Posterior cingulate gyrus (tissue), 11 donors: ENCODE measurements at regions not wholly inside any gene's neighbourhood (a gene's known extent, or its start where the extent isn't known, plus 50 kb on each side); places are given as distances from the start of the nearest gene placed in this dataset.
"Not testable (repeated sequence)": the region's sequence is repeated elsewhere in the genome, so short reads cannot be mapped to it uniquely, and the experiment has no call there.

Experiments used
- DNase-seq, 10 donors: peaks; one replicate each; pipeline versions ENCODE4 v3.0.0 to v3.0.0-alpha.2; 2020 to 2021; ENCODE audit warnings: mixed read lengths in 3 of 10
- intact Hi-C: fragments of 100-400 bp; cut with DNase I; formaldehyde crosslinking; loops from one replicate; pipeline ENCODE4 v1.15.1; 2023

DNA sequence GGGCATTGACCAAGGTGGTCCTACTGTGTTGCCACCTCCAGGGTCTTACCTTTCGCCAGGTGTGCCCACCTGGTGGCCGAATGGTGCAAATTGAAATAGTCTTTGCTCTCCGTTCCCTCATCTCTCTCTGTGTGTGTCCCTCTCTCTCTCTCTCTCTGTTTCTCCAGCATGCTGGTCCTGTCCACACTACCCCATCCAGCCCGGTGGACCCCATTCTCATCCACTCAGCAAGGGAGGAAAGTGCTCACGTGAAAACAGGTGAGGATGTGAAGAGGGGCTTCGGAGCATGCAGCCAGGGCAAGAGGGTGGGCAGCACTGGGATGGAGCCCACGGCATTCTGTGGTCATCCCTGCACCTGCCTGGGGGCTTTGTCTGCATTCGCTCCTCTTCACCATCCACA lies 150.1 kb downstream of the CRLF2 start:
- intact Hi-C loops = no loop called here

DNA sequence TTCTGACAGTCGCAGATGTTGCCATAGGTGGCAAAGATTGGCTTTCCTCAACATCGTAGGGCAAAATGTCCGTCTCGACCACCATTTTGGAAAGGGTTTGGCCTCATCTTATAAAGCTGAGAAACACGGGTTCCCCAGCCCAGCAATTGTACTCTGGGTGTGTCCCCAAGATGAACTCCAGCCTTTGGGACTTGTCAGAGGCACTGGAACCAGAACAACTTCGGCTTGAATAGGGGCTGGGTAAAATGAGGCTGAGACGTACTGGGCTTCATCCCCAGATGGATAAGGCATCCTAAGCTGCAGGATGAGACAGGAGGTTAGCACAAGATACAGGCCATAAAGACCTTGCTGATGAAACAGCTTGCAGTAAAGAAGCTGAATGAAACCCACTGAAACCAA lies 151.9 kb downstream of the CRLF2 start:
- peak in 1 of 10 donors; percentile 23 for DNase-seq
- intact Hi-C loops = no loop called here

More for the DNA sequence above, 150.1 kb downstream of the CRLF2 start:
- no peak for DNase-seq

DNA sequence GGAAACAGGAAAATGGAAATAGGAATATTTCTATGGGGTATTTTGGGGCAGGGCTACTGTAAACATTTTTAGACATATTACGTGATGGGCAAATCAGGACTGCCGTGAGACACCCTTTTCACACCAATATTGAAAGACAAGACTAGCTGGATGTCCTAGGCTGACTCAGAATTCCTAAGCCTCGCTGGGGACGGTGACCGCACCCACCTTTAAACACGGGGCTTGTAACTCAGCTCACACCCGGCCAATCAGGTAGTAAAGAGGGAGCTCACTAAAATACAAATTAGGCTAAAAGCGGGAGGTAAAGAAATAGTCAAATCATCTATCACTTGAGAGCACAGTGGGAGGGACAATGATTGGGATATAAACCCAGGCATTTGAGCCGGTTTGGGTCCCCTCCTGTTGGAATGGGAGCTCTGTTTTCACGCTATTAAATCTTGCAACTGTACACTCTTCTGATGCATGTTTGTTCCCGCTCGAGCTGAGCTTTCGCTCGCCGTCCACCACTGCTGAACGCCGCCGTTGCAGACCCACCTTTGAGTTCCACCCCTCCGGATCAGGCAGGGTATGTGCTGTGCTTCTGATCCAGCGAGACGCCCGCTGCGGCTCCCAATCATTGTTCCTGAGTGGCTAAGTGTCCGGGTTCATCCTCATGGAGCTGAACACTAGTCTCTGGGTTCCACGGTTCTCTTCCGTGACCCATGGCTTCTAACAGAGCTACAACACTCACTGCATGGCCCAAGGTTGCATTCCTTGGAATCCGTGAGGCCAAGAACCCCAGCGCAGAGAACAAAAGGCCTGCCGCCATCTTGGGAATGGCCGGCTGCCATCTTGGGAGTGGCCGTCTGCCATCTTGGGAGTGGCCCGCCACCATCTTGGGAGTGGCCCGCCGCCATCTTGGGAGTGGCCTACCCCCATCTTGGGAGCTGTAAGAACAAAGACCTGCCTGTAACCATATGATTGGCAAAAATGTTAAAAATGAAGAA lies 152.6 kb downstream of the CRLF2 start:
- DNase-seq = peak in 3 of 10 donors; percentile 39 to 69 (median 54)
- intact Hi-C loops = no loop called here

- intact Hi-C loops, DNase-seq: not testable (repeated sequence)
These were observed 158.8 kb downstream of the CRLF2 start for GRCh38 chrX:1053600-1053999.

DNA sequence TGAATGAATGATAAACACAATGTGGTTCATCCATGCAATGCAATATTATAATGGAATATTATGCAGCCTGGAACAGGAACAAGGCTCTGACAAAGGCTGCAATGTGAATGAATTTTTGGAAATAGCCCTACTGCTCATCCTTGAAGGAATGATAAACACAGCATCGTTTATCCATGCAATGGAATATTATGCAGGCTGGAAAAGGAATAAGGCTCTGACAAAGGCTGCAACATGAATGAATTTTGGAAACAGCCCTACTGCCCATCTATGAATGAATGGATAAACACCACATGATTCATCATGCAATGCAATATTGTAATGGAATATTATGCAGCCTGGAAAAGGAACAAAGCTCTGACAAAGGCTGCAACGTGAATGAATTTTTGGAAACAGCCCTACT lies 159.4 kb downstream of the CRLF2 start:
- no peak for DNase-seq
- intact Hi-C loops = no loop called here

GRCh38 chrX:1052021-1052420 lies 160.4 kb downstream of the CRLF2 start:
- intact Hi-C loops = no loop called here

GRCh38 chrX:1051421-1051820 lies 161.0 kb downstream of the CRLF2 start:
- DNase-seq = no peak
- intact Hi-C loops = no loop called here

More at GRCh38 chrX:1052021-1052420, 160.4 kb downstream of the CRLF2 start:
- DNase-seq = no peak

- intact Hi-C loops = no loop called here
- no peak for DNase-seq
These were observed 166.7 kb downstream of the CRLF2 start for GRCh38 chrX:1045680-1046314.

DNA sequence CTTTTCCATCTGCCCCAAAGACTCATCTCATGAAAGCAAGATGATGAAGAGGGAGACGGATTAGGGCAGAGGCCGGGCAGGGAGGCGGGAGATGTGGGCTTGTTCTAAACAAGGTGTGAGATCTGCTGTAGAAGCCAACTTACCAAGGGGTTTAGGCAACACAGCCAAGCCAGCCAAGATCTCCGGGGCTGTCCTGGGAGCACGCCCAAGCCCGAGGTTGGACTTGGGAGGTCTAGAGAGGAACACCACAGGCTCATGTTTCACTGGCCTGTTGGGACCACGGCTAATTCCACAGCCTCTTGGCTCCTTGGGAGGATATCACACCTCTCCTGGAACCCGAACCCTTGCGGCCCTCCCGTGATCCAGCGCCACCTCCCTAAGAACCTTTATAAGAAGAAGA lies 171.4 kb downstream of the CRLF2 start:
- intact Hi-C loops = no loop called here
- peak in 2 of 10 donors; percentile 37 to 56 for DNase-seq

DNA sequence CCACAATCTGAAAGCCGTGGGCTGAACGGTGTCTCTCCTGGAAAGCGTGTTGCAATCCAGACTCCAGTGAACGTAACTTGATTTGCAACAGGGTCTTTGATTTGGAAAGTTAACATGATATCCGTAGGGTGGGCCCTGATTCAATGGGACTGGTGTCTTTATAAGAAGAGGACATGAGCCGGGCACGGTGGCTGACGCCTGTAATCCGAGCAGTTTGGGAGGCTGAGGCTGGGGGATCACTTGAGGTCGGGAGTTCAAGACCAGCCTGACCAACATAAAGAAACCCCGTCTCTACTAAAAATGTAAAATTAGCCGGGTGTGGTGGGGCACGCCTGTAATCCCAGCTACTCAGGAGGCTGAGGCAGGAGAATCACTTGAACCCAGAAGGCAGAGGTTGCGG lies 176.5 kb downstream of the CRLF2 start:
- intact Hi-C loops = not testable (repeated sequence)
- DNase-seq = peak in 1 of 10 donors; percentile 48

- intact Hi-C loops = no loop called here
- peak in 1 of 10 donors; percentile 43 for DNase-seq
These were observed 177.2 kb downstream of the CRLF2 start for GRCh38 chrX:1035206-1035605.

- intact Hi-C loops = no loop called here
These were observed 177.7 kb downstream of the CRLF2 start for GRCh38 chrX:1034717-1035116.

DNA sequence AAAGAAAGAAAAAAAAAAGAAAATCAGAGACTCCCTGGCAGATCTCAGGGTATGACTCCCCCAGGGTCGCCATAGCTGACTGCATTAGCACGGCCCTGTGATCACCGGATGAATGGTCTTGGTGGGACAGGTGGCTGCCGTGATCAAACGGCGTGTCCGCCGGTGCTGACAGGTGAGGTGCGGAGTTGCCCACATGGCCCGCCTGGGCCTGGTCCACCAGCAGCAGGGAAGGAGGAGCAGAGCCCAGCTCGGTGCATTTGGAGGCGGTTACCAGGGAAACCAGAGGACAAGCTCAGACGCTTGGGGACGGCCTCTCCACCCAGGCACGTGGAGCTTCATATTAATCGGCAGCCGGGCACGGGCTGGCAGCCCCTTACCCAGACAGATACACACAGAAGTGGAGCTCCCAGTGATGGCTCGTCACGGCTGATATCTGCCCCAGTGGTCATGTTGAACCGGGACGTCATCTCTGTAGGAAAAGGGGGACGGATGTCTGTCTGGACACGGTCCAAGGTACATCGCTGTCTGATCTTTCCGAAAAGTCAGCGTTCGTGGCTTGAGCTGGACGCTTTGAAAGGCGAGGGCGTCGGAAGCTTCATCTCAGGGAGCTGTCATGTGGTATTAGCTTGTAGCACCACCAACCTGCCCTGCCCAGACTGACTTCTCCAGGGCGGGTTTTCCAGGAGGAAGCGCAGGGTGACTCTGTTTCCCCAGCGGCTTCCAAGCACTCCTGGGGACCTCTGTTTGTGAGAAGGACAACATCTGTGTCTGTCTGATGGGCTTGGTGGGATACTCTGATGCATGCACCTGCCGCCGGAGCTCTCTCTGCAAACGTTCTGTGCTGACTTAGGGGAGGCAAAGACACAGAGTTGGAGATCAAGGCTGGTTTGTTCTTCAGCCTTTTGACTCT lies 180.7 kb downstream of the CRLF2 start:
- intact Hi-C loops = no loop called here
- peak in 1 of 10 donors; percentile 64 for DNase-seq

More at GRCh38 chrX:1034717-1035116, 177.7 kb downstream of the CRLF2 start:
- DNase-seq = peak in 1 of 10 donors; percentile 21

DNA sequence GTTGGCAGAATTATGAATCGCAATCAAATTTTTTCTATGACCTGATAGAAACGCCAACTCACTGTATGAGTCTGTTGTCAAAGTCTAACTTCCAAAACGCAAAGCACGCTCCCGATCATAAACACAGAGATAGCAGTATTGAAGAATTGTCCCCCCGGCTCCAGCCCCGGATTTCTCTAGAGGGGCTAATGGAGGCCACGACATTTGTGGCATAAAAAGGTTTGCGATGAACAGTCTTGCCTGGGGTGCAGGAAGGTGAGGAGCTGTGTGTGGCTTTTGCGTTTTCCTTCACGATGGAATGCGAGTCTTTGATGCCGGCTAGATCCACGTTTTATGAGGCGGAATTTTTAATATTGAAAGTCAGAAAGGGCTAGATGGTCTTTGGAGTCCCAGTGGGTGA lies 183.0 kb downstream of the CRLF2 start:
- intact Hi-C loops = no loop called here
- DNase-seq = peak in 1 of 10 donors; percentile 2

DNA sequence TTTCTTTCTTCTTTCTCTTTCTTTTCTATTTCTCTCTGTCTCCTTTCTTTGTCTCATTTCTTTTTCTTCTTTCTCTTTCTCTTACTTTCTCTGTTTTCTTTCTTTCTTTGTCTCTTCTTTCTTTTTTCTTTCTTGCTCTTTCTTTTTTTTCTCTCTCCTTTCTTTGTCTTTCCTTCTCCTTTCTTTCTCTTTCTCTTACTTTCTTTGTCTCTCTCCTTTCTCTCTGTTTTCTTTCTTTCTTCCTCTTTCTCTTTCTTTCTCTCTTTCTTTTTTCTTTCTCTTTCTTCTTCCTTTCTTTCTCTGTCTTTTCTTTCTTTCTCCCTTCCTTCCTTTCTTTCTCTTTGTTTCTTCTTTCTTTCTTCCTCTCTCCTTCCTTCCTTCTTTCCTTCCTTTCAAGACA lies 184.8 kb downstream of the CRLF2 start:
- DNase-seq = no peak
- intact Hi-C loops = no loop called here

DNA sequence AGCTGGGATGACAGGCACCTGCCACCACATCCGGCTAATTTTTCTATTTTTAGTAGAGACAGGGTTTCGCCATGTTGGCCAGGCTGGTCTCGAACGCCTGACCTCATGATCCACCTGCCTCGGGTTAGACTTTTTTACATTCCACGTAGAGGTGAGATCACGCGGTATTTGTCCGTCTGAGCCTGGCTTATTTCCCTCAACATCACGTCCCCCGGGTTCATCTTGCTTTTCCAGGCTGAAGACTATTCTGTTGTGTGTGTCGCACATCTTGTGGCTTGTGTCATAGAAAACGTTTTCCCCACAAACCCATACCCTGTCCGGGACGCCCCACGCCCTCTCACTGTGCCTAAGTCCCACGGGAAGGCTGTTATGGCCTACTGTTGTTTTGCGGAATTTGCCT lies 185.3 kb downstream of the CRLF2 start:
- intact Hi-C loops = no loop called here
- peak in 1 of 10 donors; percentile 12 for DNase-seq

DNA sequence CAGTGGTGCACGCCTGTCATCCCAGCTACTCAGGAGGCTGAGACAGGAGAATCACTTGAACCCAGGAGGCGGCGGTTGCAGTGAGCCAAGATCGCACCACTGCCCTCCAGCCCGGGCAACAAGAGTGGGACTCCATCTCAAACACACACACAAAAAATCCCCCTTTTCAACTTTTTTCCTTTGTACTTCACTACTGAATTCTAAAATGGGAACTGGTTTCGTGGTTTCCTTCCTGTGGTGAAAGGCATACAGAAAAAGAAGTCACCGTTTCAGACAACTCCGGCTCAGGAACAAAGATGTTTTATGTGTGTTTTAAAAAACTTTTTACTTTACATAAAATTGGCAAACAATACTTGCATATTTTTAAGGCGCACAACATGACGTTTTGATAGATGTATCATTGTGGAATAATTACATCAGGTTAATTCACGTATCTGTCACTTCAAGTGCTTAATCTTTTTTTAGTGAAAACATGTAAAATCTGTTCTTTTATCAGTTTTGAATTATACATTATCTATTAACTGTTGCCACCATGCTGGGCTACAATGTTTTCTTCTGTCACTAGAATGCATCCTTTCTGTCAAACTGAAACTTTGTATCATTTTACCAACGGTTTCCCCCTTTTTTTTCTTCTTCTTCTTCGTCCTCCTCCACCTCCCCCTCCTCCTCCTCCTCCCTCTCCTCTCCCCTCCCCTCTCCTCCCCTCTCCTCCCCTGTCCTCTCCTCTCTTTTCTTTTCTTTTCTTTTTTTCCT lies 186.0 kb downstream of the CRLF2 start:
- intact Hi-C loops = no loop called here
- no peak for DNase-seq

GRCh38 chrX:1025413-1025812 lies 187.0 kb downstream of the CRLF2 start:
- intact Hi-C loops = no loop called here
- peak in 1 of 10 donors; percentile 22 for DNase-seq

DNA sequence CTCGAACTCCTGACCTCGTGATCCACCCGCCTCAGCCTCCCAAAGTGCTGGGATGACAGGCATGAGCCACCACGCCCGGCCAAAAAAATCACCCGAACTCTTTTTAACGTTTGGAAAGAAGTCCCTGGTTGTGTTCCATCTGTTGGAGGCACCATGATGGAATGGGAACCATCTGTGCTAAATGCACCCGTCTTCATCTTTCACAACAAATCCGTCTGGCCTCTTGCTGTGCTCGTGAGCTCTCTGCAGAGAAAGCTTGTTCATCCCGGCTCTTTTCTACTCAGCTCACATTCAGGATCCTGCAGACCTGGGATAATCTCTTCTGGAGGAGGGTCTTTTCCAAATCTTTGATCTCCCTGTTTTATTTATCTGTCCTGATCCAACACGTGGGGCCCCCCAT lies 188.8 kb downstream of the CRLF2 start:
- intact Hi-C loops = no loop called here
- peak in 1 of 10 donors; percentile 22 for DNase-seq
